GM19238 (cell line): ENCODE measurements at regions not wholly inside any gene's neighbourhood (a gene's known extent, or its start where the extent isn't known, plus 50 kb on each side); places are given as distances from the start of the nearest gene placed in this dataset.
"Not testable (repeated sequence)": the region's sequence is repeated elsewhere in the genome, so short reads cannot be mapped to it uniquely, and the experiment has no call there.

Experiments
- DNase-seq: peaks from one replicate; pipeline ENCODE4 v3.0.0; 2011; ENCODE audit warnings: low spot score; ENCODE audit not compliant: insufficient read length

GRCh38 chr12:73186272-73186671, 914.1 kb downstream of the TRHDE start:
- no peak for DNase-seq

DNA sequence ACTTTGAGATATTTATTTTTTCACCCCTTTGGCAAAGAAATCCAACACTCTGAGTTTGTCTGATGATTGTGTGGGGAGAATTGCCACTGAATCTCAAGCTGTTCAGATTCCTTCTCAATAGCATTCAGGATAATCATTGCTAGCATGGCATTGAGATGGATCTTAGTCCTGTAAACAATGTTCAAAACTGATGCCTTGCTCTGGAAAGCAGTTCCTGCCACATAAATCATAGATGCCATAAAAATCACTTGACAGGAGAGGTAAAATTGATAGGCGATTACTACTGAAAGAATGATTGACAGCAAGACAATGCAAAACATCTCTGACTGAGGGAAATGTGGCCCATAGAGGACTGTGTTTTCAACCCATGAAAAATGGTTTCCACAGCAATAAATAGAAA, 915.6 kb downstream of the TRHDE start:
- DNase-seq: no peak

DNA sequence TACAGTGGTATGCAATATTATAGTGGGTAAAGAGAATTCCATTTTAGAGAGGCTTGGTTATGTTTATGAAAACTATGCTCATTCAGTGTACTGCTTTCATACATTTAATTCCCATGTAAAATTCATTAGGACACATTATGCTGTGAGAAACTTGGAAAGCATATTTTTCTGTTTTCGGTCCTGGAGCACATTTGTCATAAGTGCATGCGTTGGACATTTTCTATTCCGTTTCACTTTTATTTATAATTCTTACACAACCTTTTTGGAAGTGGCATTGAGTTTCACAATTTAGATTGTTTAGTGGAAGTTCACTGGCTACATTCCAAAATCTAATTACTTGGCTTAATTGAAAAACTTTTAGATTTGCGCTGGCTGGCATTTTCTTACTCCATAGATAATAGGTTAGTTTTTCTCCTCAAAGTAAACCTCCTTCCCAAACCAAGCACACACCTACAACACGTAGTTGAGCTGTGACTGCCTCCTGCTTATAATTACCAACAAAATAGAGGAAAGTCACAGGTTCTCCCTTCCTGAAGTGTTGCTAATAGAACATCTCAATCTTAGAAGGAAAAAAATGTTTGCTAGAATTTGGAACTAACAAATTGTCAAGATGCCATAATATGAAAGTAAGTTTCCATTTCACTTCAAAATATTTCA, 938.5 kb downstream of the TRHDE start:
- no peak for DNase-seq

DNA sequence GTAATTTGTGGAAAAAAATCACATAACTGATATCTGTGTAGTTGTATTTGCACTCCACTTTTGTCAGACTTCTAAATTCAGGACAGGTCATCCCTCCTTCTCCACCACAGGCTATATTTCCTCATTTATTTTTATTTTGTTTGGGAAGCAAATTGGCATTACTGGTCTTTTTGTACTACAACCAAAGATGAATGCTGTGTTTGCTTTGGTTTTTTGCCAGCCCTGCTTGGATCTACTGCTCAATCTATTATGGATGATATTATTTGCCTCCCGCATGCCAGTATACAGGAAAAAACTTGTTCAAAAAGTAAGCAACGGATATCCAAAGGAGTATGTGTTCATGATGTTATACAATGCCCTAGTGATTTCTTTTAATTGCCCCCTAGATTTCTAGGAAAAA, 948.8 kb downstream of the TRHDE start:
- DNase-seq: no peak

DNA sequence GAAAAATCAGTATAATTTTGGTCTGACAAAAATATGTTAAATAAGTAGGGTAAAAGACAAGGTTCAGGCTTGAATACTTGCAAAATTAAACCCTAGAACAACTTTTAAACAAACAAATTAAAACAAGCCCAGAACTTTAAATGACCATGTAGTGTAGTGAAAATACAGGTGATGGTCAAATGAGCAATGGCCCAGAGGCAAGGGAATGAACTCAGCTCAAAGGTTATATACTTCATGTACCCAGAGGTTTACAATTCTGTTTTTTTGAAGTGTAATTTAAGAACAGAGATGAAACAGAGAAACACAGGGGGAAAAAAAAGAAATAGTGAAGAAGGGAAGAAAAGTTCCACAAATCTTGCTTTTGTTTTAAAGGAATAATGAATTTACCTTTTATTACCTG, 949.2 kb downstream of the TRHDE start:
- DNase-seq: no peak

GRCh38 chr12:73221836-73222235, 949.7 kb downstream of the TRHDE start:
- DNase-seq: no peak

DNA sequence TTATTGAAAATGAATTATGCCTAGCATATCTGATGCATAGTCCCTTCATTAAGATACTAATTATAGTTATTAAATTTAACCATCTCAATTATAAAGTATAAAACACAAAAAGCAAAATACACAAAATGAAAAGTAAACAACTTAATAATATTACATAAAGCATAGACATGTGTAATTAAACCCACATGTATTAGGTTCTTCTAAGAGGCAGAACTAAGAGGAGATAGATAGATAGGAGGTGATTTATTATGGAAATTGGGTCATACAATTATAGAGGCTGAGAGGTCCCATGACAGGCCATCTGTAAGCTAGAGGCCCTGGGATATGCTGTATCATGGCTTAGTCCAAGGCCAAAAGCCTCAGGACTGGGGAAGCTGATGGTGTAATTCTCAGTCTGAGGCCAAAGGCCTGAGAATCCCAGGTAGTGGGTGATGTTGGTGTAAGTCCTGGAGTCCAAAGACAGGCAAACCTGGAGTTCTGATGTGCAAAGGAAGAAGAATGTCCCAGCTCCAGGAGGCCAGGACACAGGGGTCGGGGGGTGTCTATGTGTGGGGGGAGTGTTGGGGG, 953.3 kb downstream of the TRHDE start:
- no peak for DNase-seq

- no peak for DNase-seq
Measured at GRCh38 chr12:73225941-73226340, 953.8 kb downstream of the TRHDE start.

GRCh38 chr12:73226593-73226992, 954.4 kb downstream of the TRHDE start:
- DNase-seq: no peak

DNA sequence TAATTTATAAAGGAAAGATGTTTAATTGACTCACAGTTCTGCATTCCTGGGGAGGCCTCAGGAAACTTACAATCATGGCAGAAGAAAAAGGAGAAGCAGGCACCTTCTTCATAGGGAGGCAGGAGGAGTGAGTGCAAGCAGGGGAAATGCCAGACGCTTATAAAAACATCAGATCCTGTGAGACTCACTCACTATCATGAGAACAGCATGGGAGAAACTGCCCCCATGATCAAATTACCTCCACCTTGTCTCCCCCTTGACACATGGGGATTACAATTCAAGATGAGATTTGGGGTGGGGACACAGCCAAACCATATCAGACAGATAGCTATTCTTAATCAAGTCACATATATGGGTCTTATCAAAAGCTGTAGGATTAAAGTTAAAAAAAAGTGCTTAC, 956.7 kb downstream of the TRHDE start:
- not testable (repeated sequence) for DNase-seq

DNA sequence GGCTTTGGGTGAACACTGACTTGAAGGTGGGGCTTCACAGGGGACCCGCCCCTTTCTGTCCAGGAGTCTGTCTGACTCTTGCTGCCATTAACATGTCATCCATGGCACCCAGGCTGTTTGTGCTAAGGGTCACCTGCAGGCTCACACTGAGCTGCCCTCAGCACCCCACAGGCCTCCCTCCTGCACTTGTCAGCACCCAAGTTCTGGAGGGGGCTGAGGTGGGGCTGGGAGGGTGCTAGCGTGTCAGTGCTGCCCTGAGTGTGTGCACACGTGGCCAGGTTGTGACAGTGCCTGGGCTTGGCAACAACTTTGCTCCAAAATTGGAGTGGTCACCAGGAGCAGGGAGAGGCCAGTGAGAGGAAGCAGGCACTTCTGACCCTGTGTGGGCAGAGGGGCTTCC, 963.2 kb downstream of the TRHDE start:
- no peak for DNase-seq

DNA sequence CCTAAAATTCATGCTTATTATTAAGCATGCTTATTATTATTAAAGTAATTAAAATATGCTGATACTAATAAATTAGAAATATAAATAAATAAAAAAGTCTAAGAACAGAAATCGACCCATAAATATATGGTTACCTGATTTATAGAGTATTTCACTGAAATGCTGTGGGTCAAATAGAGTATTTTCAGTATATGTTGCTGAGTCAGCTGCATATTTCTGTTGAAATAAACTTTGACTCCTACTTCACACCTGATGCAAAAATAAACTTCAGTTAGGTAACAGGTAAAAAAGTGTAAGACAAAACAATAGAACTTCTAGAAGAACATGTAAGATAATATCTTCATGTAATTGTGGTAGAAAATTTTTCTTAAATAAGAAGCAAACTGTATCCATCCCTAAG, 967.9 kb downstream of the TRHDE start:
- DNase-seq: no peak

DNA sequence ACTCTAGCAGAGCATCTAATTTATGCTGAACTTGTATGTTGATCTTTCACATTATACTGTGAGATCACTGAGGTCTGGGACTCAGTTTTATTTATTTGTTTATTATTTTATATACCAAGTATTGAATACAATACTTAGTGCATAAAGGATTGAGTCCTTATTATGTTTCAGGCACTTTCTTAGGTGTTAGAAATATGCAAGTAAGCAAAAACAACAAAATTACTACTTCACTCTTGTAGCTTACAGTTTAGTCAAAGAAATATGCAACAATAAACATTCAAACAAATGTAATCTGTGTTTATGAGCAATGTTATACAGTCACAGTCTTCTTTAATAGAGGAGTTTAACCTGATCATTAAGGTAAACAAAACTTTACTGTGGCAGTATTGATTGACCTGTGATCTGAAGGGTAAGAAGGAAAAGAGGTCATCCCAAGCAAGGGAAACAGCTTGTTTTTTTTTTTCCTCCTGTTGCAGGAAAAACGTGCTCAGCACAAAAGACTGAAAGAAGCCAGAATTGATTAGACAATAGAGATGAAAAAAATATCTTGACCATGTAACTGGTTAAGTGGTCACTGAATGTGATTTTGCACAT, 990.7 kb downstream of the TRHDE start:
- no peak for DNase-seq

- no peak for DNase-seq
Measured at GRCh38 chr12:73266206-73266605, 994.0 kb downstream of the TRHDE start.

DNA sequence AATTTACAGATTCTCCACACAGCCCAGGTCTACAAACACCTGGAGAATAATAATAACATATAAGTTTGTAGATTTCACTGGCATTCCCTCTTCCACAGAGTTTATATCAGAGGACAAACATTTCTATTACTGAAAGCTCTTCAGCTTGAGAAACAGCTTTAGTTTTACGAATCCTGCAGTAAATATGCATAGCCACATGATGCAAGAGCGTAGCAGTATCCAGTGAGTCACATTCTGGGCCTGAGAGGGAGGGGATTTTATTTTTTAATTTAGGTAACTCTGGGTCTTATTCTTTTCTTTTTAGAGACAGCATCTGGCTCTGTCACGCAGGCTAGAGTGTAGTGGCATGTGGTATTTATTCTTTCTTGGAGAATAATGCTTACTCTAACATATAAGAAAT, 1002.8 kb downstream of the TRHDE start:
- DNase-seq: no peak

GRCh38 chr12:73277971-73278370, 1005.8 kb downstream of the TRHDE start:
- no peak for DNase-seq

DNA sequence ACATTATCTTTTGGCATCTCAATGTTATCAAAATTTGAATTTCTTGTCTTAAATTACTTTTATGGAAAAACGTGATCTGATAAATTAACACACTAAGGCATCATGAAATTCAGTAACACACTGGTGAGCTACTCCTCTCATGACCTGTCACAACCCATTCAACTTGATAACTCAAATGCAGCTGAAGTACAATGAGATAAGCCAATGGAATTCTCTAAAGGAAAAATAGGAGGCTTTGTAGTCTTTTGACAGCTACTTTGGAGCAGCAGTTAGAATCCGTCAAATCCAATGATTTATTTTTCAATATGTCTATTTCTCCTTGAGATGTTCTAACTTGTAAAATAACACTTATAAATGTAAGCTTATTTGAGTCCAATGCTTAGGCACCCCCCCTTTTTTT, 1029.4 kb downstream of the TRHDE start:
- no peak for DNase-seq

DNA sequence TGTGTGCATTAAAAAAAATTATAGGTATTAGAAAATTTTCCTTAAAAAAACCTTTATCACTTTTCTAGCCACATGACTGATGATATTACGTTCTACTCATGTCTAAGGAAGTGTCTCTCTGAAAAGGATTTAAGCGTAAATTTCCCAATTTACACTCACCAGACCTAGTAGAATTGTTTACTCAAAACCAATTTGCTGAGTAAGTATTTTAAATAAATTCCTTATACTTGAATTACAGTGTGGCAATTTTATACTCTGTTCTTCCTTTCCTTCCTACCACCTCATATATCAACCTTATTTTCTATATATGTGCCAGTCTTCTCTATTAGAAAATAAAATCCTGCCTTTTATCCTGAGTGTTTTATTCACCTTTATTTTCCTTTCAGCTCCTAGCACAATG, 1035.1 kb downstream of the TRHDE start:
- no peak for DNase-seq

DNA sequence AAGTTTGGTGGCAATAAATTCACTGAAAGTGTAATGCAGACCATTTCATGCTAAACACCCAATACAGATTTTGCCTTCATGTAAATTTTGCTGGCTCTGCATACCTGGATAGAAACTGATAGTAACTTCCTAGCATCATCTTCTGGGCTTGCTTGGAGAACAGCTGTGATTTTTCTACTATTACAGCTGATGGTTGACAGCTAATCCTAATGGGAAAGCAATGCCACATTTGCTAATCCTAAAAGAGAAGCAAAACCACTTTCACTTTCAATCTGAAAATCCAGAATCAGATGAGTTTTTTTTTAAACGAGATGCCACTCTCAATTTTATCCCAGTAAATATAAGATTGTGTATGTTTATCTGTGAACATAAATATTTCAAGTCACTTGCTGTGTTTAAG, 1035.9 kb downstream of the TRHDE start:
- no peak for DNase-seq

GRCh38 chr12:73308747-73309146, 1036.6 kb downstream of the TRHDE start:
- no peak for DNase-seq

DNA sequence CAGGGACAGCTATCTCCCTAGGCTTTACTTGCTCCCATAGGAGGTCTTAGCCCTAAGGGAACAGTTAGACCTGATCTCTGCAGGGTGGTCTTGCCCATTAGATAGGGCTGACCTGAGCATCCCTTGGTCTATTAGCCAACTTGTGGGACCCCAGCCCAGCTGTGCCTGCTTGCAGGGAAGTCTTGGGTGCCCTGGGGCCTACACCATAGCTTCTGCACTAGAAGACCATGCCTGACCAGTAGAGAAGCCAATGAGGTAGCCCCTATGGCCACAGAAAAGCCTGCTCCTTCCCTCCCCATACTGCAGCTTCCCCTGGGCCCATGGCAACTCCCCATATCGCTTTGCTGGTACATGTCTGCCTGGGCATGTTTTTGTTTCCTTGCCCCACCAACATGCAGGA, 1049.1 kb downstream of the TRHDE start:
- DNase-seq: no peak

GRCh38 chr12:73321776-73322175, 1049.6 kb downstream of the TRHDE start:
- no peak for DNase-seq
